Nephron (organoid): ENCODE measurements at regions not wholly inside any gene's neighbourhood (a gene's known extent, or its start where the extent isn't known, plus 50 kb on each side); places are given as distances from the start of the nearest gene placed in this dataset.
"Not testable (repeated sequence)": the region's sequence is repeated elsewhere in the genome, so short reads cannot be mapped to it uniquely, and the experiment has no call there.

ENCODE experiments used
- H3K27ac Mint-ChIP-seq, 3 experiments: 2 replicates each; pipeline ENCODE4 v1.8.0; 2020; ENCODE audit warnings: mixed read lengths in 3 of 3, mild to moderate bottlenecking in 2 of 3, moderate library complexity in 1 of 3
- H3K27me3 Mint-ChIP-seq: 2 replicates; pipeline ENCODE4 v1.8.0; 2021; ENCODE audit warnings: low read depth, mild to moderate bottlenecking, moderate library complexity, mixed read lengths
- H3K36me3 Mint-ChIP-seq: 2 replicates; pipeline ENCODE4 v1.8.0; 2020; ENCODE audit warnings: low read depth, mixed read lengths
- H3K4me1 Mint-ChIP-seq: 2 replicates; pipeline ENCODE4 v1.8.0; 2020; ENCODE audit warnings: mixed read lengths
- H3K4me3 Mint-ChIP-seq, 3 experiments: 2 replicates each; pipeline ENCODE4 v1.8.0; 2020; ENCODE audit warnings: mild to moderate bottlenecking in 3 of 3, mixed read lengths in 3 of 3, moderate library complexity in 2 of 3
- H3K9me3 Mint-ChIP-seq: 2 replicates; pipeline ENCODE4 v1.8.0; 2020; ENCODE audit warnings: mixed read lengths
- TF ChIP-seq, protein P1 (sequence below), 3 experiments: fragments of 200-600 bp; sonication (generic); IDR thresholded peaks; one replicate each; pipeline ENCODE4 v1.5.0; 2021; ENCODE audit warnings: antibody characterized with exemption in 3 of 3; ENCODE audit not compliant: unreplicated experiment in 3 of 3

DNA sequence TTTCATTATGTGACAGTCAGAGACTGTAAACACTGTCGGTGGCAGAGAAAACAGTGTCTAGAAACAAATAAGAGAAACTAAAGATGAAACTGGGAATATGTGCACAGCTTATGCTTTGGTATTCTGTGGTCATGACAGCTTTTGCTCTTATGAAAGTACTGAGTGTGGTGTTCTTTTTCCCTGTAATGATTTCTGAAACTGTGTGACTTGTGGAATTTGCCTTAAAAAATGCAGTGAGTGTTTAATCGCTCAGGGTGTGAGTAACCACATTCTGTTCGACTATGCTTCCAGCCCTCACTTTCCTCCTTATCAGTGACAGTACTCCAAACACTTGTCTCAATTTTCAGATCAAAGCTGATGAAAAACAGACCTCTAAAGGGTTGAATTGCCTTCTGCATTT, 66.9 kb upstream of the DIAPH3 start:
- Mint-ChIP-seq H3K27ac (peak overlapping the region in 1 of 3 experiments; percentile 35), H3K4me3 (no peak overlapping the region), H3K4me1 (no peaks in the 10 kb centered on the region), H3K27me3 (no peaks in the 10 kb centered on the region), H3K36me3 (no peaks in the 10 kb centered on the region), H3K9me3 (no peaks in the 10 kb centered on the region)
- TF ChIP-seq, protein P1, sequence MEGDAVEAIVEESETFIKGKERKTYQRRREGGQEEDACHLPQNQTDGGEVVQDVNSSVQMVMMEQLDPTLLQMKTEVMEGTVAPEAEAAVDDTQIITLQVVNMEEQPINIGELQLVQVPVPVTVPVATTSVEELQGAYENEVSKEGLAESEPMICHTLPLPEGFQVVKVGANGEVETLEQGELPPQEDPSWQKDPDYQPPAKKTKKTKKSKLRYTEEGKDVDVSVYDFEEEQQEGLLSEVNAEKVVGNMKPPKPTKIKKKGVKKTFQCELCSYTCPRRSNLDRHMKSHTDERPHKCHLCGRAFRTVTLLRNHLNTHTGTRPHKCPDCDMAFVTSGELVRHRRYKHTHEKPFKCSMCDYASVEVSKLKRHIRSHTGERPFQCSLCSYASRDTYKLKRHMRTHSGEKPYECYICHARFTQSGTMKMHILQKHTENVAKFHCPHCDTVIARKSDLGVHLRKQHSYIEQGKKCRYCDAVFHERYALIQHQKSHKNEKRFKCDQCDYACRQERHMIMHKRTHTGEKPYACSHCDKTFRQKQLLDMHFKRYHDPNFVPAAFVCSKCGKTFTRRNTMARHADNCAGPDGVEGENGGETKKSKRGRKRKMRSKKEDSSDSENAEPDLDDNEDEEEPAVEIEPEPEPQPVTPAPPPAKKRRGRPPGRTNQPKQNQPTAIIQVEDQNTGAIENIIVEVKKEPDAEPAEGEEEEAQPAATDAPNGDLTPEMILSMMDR (IDR thresholded peaks at IDR 0.05; ENCODE audit: unreplicated experiment in 3 of 3): no peak

DNA sequence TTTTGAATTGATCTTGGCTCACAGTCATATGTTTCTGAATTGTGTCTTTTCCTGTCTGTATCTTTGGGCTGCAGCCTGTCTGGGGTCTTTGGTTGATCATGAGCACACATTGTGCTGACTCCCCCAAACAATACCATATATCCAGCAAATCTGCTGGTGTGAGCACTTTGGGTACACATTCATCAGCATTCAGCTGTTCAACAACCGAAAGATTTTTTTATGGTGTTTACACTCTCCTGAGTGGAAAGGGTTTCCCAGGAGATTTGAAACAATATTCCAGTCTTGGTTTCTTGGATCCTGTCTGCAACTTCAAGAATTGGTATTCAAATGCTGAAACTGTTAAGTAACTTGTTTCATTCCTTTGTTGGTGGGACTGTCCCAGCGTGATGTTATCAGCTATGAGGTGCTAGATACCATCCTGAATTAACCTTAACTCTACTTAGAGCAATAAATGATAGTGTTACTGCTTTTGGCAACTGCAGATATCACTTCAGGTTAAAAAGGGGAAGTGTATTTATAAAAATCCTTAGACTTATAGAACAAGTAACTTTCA, 78.4 kb upstream of the DIAPH3 start:
- H3K27me3 Mint-ChIP-seq: no peaks in the 10 kb centered on the region
- TF ChIP-seq, protein P1 (IDR thresholded peaks at IDR 0.05; ENCODE audit: unreplicated experiment in 3 of 3): no peak
- no peaks in the 10 kb centered on the region for H3K36me3 Mint-ChIP-seq
- H3K4me1 Mint-ChIP-seq: no peaks in the 10 kb centered on the region
- H3K4me3 Mint-ChIP-seq: no peak overlapping the region
- no peak overlapping the region for H3K27ac Mint-ChIP-seq
- H3K9me3 Mint-ChIP-seq: no peaks in the 10 kb centered on the region

DNA sequence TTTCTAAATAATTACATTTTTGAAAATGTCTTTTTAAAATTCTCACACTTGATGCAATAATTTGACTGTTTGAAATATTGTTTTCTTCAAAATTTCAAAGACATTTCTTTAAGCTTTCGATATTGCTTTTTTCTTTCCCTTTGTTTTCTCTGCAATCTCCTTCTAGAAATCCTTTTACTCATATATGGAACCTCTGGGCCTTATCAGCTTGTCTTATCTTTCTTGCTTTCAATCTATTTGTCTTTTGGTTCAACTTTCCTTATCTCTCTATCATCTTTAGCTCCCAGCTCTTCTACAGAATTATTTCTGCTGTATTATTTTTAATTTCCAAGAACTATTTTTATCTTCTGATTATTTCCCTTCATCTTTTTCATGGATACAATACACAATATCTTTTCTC, 80.7 kb upstream of the DIAPH3 start:
- TF ChIP-seq, protein P1 (IDR thresholded peaks at IDR 0.05; ENCODE audit: unreplicated experiment in 3 of 3): no peak
- Mint-ChIP-seq H3K27ac (no peak overlapping the region), H3K9me3 (peaks cover 2% of the 10 kb centered on the region), H3K4me3 (no peak overlapping the region), H3K27me3 (no peaks in the 10 kb centered on the region), H3K36me3 (no peaks in the 10 kb centered on the region), H3K4me1 (no peaks in the 10 kb centered on the region)

DNA sequence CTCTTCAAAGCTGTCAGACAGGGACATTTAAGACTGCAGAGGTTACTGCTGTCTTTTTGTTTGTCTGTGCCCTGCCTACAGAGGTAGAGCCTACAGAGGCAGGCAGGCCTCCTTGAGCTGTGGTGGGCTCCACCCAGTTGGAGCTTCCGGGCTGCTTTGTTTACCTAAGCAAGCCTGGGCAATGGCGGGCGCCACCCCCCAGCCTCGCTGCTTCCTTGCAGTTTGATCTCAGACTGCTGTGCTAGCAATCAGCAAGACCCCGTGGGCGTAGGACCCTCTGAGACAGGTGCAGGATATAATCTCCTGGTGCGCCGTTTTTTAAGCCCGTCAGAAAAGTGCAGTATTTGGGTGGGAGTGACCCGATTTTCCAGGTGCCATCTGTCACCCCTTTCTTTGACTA, 87.7 kb upstream of the DIAPH3 start:
- H3K27ac Mint-ChIP-seq, H3K4me3 Mint-ChIP-seq, H3K27me3 Mint-ChIP-seq, H3K36me3 Mint-ChIP-seq, H3K4me1 Mint-ChIP-seq: not testable (repeated sequence)
- peaks cover 25% of the 10 kb centered on the region for H3K9me3 Mint-ChIP-seq

DNA sequence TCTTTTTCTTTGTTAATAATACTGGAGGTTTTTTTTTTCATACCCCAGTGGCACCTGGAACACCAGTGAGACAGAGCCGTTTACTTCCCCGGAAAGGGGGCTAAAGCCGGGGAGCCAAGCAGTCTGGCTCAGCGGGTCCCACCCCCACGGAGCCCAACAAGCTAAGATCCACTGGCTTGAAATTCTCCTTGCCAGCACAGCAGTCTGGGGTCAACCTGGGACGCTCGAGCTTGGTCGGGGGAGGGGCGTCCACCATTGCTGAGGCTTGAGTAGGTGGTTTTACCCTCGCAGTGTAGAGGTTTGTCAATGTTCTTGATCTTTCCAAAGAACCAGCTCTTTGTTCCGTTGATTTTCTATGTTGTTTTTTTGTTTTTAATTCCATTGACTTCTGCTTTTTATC, 94.6 kb upstream of the DIAPH3 start:
- Mint-ChIP-seq H3K27me3 (no peaks in the 10 kb centered on the region), H3K4me1 (no peaks in the 10 kb centered on the region), H3K9me3 (peaks cover 19% of the 10 kb centered on the region), H3K27ac (no peak overlapping the region), H3K36me3 (no peaks in the 10 kb centered on the region), H3K4me3 (no peak overlapping the region)
- TF ChIP-seq, protein P1 (IDR thresholded peaks at IDR 0.05; ENCODE audit: unreplicated experiment in 3 of 3): no peak

DNA sequence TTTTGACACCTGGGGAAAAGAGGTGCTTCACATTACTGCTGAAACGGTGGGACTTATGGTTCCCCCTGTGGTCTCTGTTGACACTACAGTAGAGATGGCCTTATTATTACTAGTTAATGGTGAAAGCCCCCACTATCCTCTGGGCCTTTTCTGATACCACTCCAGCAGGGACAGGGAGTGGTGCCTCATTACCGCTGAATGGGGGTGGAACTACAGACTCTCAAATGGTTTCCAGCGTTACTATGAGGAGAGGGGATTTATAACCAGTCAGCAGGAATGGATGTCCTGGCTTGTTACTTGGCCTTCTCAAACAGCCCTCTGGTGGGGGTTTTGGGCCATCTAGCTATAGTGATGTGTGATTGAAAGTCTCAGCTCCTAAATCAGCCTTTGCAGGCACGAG, 96.7 kb upstream of the DIAPH3 start:
- Mint-ChIP-seq H3K36me3 (no peaks in the 10 kb centered on the region), H3K4me1 (no peaks in the 10 kb centered on the region), H3K9me3 (peaks cover 13% of the 10 kb centered on the region), H3K27ac (no peak overlapping the region), H3K27me3 (no peaks in the 10 kb centered on the region), H3K4me3 (no peak overlapping the region)
- TF ChIP-seq, protein P1 (IDR thresholded peaks at IDR 0.05; ENCODE audit: unreplicated experiment in 3 of 3): no peak
